Activated CD4-positive, alpha-beta T cell treated with anti-CD3 and anti-CD28 coated beads, Interleukin-2, amount 50 U/mL, for 48 hours (primary cell): ENCODE measurements at regions not wholly inside any gene's neighbourhood (a gene's known extent, or its start where the extent isn't known, plus 50 kb on each side); places are given as distances from the start of the nearest gene placed in this dataset.
A peak's percentile ranks its signal among the peaks of the same experiment; 100 is the strongest.
"Not testable (repeated sequence)": the region's sequence is repeated elsewhere in the genome, so short reads cannot be mapped to it uniquely, and the experiment has no call there.

Source experiments
- DNase-seq, 2 experiments: peaks; one replicate each; pipeline ENCODE4 v3.0.0-alpha.2; 2020

- DNase-seq: no peak
Observed at GRCh38 chr15:88997531-88997930, 84.4 kb upstream of the MFGE8 start.

- DNase-seq: no peak
Observed at GRCh38 chr15:88998980-88999713, 86.0 kb upstream of the MFGE8 start.

GRCh38 chr15:89001708-89002275, 86.5 kb upstream of the ABHD2 start:
- DNase-seq: not testable (repeated sequence)

GRCh38 chr15:89002281-89002761, 85.9 kb upstream of the ABHD2 start:
- DNase-seq: no peak

GRCh38 chr15:89002830-89003229, 85.4 kb upstream of the ABHD2 start:
- DNase-seq: no peak

GRCh38 chr15:89003865-89004725, 84.2 kb upstream of the ABHD2 start:
- no peak for DNase-seq

- no peak for DNase-seq
Observed at GRCh38 chr15:89004726-89005030, 83.6 kb upstream of the ABHD2 start.

GRCh38 chr15:89007527-89007926, 80.7 kb upstream of the ABHD2 start:
- not testable (repeated sequence) for DNase-seq

- no peak for DNase-seq
Observed at GRCh38 chr15:89007989-89008388, 80.3 kb upstream of the ABHD2 start.

GRCh38 chr15:89009080-89009479, 79.2 kb upstream of the ABHD2 start:
- no peak for DNase-seq

- no peak for DNase-seq
Observed at GRCh38 chr15:89015412-89016097, 72.7 kb upstream of the ABHD2 start.

- peak in 1 of 2 experiments; percentile 7 for DNase-seq
Observed at GRCh38 chr15:89016549-89017041, 71.7 kb upstream of the ABHD2 start.

GRCh38 chr15:89017370-89018066, 70.7 kb upstream of the ABHD2 start:
- DNase-seq: peak; percentile 91 to 93

- DNase-seq: no peak
Observed at GRCh38 chr15:89018207-89018606, 70.0 kb upstream of the ABHD2 start.

GRCh38 chr15:89019436-89019835, 68.8 kb upstream of the ABHD2 start:
- DNase-seq: no peak

- no peak for DNase-seq
Observed at GRCh38 chr15:89021224-89021623, 67.0 kb upstream of the ABHD2 start.

- not testable (repeated sequence) for DNase-seq
Observed at GRCh38 chr15:89021886-89022285, 66.4 kb upstream of the ABHD2 start.

- no peak for DNase-seq
Observed at GRCh38 chr15:89023311-89023961, 64.8 kb upstream of the ABHD2 start.

- no peak for DNase-seq
Observed at GRCh38 chr15:89024418-89024817, 63.8 kb upstream of the ABHD2 start.

- no peak for DNase-seq
Observed at GRCh38 chr15:89026167-89026566, 62.1 kb upstream of the ABHD2 start.

- DNase-seq: no peak
Observed at GRCh38 chr15:89028036-89028435, 60.2 kb upstream of the ABHD2 start.

GRCh38 chr15:89030311-89030710, 57.9 kb upstream of the ABHD2 start:
- DNase-seq: no peak
